Memory B cell (primary cell): ENCODE measurements at regions not wholly inside any gene's neighbourhood (a gene's known extent, or its start where the extent isn't known, plus 50 kb on each side); places are given as distances from the start of the nearest gene placed in this dataset.

Experiments
- ATAC-seq: fragments of 150-1000 bp; cut with Tn5 transposase; 2 replicates; pipeline ENCODE4 v1.10.0; 2021; ENCODE audit warnings: low read depth, mild to moderate bottlenecking, moderate library complexity
- DNase-seq, 2 donors: peaks; one replicate each; pipeline ENCODE4 v3.0.0; 2022; ENCODE audit warnings: low spot score in 2 of 2
- H3K27ac Mint-ChIP-seq: one replicate; pipeline ENCODE4 v1.8.0; 2022; ENCODE audit warnings: mild to moderate bottlenecking, moderate library complexity, mixed read lengths
- H3K27me3 Mint-ChIP-seq: one replicate; pipeline ENCODE4 v1.8.0; 2022; ENCODE audit warnings: mixed read lengths
- H3K36me3 Mint-ChIP-seq: one replicate; pipeline ENCODE4 v1.8.0; 2022; ENCODE audit warnings: mild to moderate bottlenecking, mixed read lengths
- H3K4me1 Mint-ChIP-seq: one replicate; pipeline ENCODE4 v1.8.0; 2022; ENCODE audit warnings: mixed read lengths
- H3K4me3 Mint-ChIP-seq: one replicate; pipeline ENCODE4 v1.8.0; 2022; ENCODE audit warnings: mild to moderate bottlenecking, moderate library complexity, mixed read lengths
- H3K9me3 Mint-ChIP-seq: one replicate; pipeline ENCODE4 v1.8.0; 2022; ENCODE audit warnings: mixed read lengths

- no peak for ATAC-seq
- H3K27ac Mint-ChIP-seq = no peak overlapping the region
- DNase-seq = no peak
- H3K9me3 Mint-ChIP-seq = no peaks in the 10 kb centered on the region
- peaks cover 9% of the 10 kb centered on the region for H3K4me1 Mint-ChIP-seq
- H3K4me3 Mint-ChIP-seq = no peak overlapping the region
- H3K36me3 Mint-ChIP-seq = peaks cover 2% of the 10 kb centered on the region
- H3K27me3 Mint-ChIP-seq = peaks cover under 1% of the 10 kb centered on the region
Measured at GRCh38 chr4:11298451-11298850, 130.2 kb downstream of the HS3ST1 start.

- ATAC-seq (peak; percentile 22), DNase-seq (no peak)
- H3K9me3 Mint-ChIP-seq = no peaks in the 10 kb centered on the region
- H3K36me3 Mint-ChIP-seq = peaks cover 2% of the 10 kb centered on the region
- no peaks in the 10 kb centered on the region for H3K27me3 Mint-ChIP-seq
- H3K27ac Mint-ChIP-seq = no peak overlapping the region
- peaks cover 9% of the 10 kb centered on the region for H3K4me1 Mint-ChIP-seq
- H3K4me3 Mint-ChIP-seq = no peak overlapping the region
Measured at GRCh38 chr4:11297627-11298026, 131.1 kb downstream of the HS3ST1 start.

- Mint-ChIP-seq H3K9me3 (no peaks in the 10 kb centered on the region), H3K4me1 (peaks cover 9% of the 10 kb centered on the region), H3K4me3 (no peak overlapping the region), H3K27ac (no peak overlapping the region), H3K36me3 (peaks cover 2% of the 10 kb centered on the region), H3K27me3 (no peaks in the 10 kb centered on the region)
- no peak for DNase-seq
- ATAC-seq = no peak
Measured at GRCh38 chr4:11297201-11297600, 131.5 kb downstream of the HS3ST1 start.

- Mint-ChIP-seq H3K9me3 (no peaks in the 10 kb centered on the region), H3K4me3 (no peak overlapping the region), H3K36me3 (peaks cover 2% of the 10 kb centered on the region), H3K27ac (no peak overlapping the region), H3K27me3 (no peaks in the 10 kb centered on the region), H3K4me1 (peaks cover 13% of the 10 kb centered on the region)
- DNase-seq (no peak), ATAC-seq (no peak)
Measured at GRCh38 chr4:11293866-11294265, 134.8 kb downstream of the HS3ST1 start.

- Mint-ChIP-seq H3K27ac (peak overlapping the region; percentile 88), H3K4me1 (peaks cover 20% of the 10 kb centered on the region), H3K4me3 (no peak overlapping the region), H3K27me3 (no peaks in the 10 kb centered on the region), H3K36me3 (peaks cover 14% of the 10 kb centered on the region), H3K9me3 (peaks cover 12% of the 10 kb centered on the region)
- ATAC-seq (no peak), DNase-seq (no peak)
Measured at GRCh38 chr4:11287055-11287454, 141.6 kb downstream of the HS3ST1 start.

GRCh38 chr4:11286533-11286932, 142.2 kb downstream of the HS3ST1 start:
- Mint-ChIP-seq H3K36me3 (peaks cover 14% of the 10 kb centered on the region), H3K27me3 (no peaks in the 10 kb centered on the region), H3K4me3 (peak overlapping the region; percentile 54), H3K9me3 (peaks cover 12% of the 10 kb centered on the region), H3K4me1 (peaks cover 17% of the 10 kb centered on the region), H3K27ac (peak overlapping the region; percentile 88)
- ATAC-seq = peak; percentile 96
- DNase-seq = no peak

GRCh38 chr4:11281720-11282119, 147.0 kb downstream of the HS3ST1 start:
- Mint-ChIP-seq H3K27me3 (no peaks in the 10 kb centered on the region), H3K4me3 (no peak overlapping the region), H3K36me3 (peaks cover 14% of the 10 kb centered on the region), H3K27ac (no peak overlapping the region), H3K4me1 (peaks cover 9% of the 10 kb centered on the region), H3K9me3 (peaks cover 12% of the 10 kb centered on the region)
- no peak for ATAC-seq
- no peak for DNase-seq

GRCh38 chr4:11271263-11271662, 157.4 kb downstream of the HS3ST1 start:
- H3K27ac Mint-ChIP-seq = no peak overlapping the region
- ATAC-seq (no peak), DNase-seq (no peak)
- peaks cover 7% of the 10 kb centered on the region for H3K4me1 Mint-ChIP-seq
- peaks cover 6% of the 10 kb centered on the region for H3K27me3 Mint-ChIP-seq
- H3K9me3 Mint-ChIP-seq = peaks cover 5% of the 10 kb centered on the region
- peaks cover 9% of the 10 kb centered on the region for H3K36me3 Mint-ChIP-seq
- H3K4me3 Mint-ChIP-seq = no peak overlapping the region

- Mint-ChIP-seq H3K27me3 (peaks cover 4% of the 10 kb centered on the region), H3K9me3 (peaks cover 5% of the 10 kb centered on the region), H3K4me1 (peaks cover 8% of the 10 kb centered on the region), H3K4me3 (no peak overlapping the region), H3K27ac (no peak overlapping the region), H3K36me3 (peaks cover 9% of the 10 kb centered on the region)
- ATAC-seq = no peak
- no peak for DNase-seq
Measured at GRCh38 chr4:11268149-11268548, 160.5 kb downstream of the HS3ST1 start.

- no peak for ATAC-seq
- no peaks in the 10 kb centered on the region for H3K27me3 Mint-ChIP-seq
- DNase-seq = no peak
- H3K27ac Mint-ChIP-seq = no peak overlapping the region
- H3K4me1 Mint-ChIP-seq = peaks cover 2% of the 10 kb centered on the region
- no peak overlapping the region for H3K4me3 Mint-ChIP-seq
- peaks cover 6% of the 10 kb centered on the region for H3K36me3 Mint-ChIP-seq
- peaks cover 5% of the 10 kb centered on the region for H3K9me3 Mint-ChIP-seq
Measured at GRCh38 chr4:11264841-11265240, 163.9 kb downstream of the HS3ST1 start.

GRCh38 chr4:11264346-11264745, 164.3 kb downstream of the HS3ST1 start:
- no peak for ATAC-seq
- no peak overlapping the region for H3K4me3 Mint-ChIP-seq
- no peak for DNase-seq
- H3K9me3 Mint-ChIP-seq = peaks cover 5% of the 10 kb centered on the region
- no peaks in the 10 kb centered on the region for H3K27me3 Mint-ChIP-seq
- peaks cover 6% of the 10 kb centered on the region for H3K36me3 Mint-ChIP-seq
- H3K4me1 Mint-ChIP-seq = peaks cover 2% of the 10 kb centered on the region
- H3K27ac Mint-ChIP-seq = no peak overlapping the region

- Mint-ChIP-seq H3K27ac (no peak overlapping the region), H3K27me3 (no peaks in the 10 kb centered on the region), H3K9me3 (peaks cover 5% of the 10 kb centered on the region), H3K36me3 (peaks cover 6% of the 10 kb centered on the region), H3K4me3 (no peak overlapping the region), H3K4me1 (peaks cover 2% of the 10 kb centered on the region)
- ATAC-seq = no peak
- no peak for DNase-seq
Measured at GRCh38 chr4:11263208-11263607, 165.5 kb downstream of the HS3ST1 start.

GRCh38 chr4:11261066-11261850, 167.4 kb downstream of the HS3ST1 start:
- no peaks in the 10 kb centered on the region for H3K9me3 Mint-ChIP-seq
- H3K4me1 Mint-ChIP-seq = peaks cover 2% of the 10 kb centered on the region
- H3K27ac Mint-ChIP-seq = no peak overlapping the region
- H3K4me3 Mint-ChIP-seq = no peak overlapping the region
- ATAC-seq (no peak), DNase-seq (no peak)
- no peaks in the 10 kb centered on the region for H3K27me3 Mint-ChIP-seq
- H3K36me3 Mint-ChIP-seq = no peaks in the 10 kb centered on the region

- peaks cover 2% of the 10 kb centered on the region for H3K4me1 Mint-ChIP-seq
- H3K9me3 Mint-ChIP-seq = no peaks in the 10 kb centered on the region
- H3K27me3 Mint-ChIP-seq = no peaks in the 10 kb centered on the region
- no peak for DNase-seq
- H3K36me3 Mint-ChIP-seq = no peaks in the 10 kb centered on the region
- no peak overlapping the region for H3K27ac Mint-ChIP-seq
- ATAC-seq = no peak
- no peak overlapping the region for H3K4me3 Mint-ChIP-seq
Measured at GRCh38 chr4:11259837-11260236, 168.9 kb downstream of the HS3ST1 start.

GRCh38 chr4:11252149-11252548, 176.5 kb downstream of the HS3ST1 start:
- H3K9me3 Mint-ChIP-seq = no peaks in the 10 kb centered on the region
- H3K4me3 Mint-ChIP-seq = no peak overlapping the region
- ATAC-seq (no peak), DNase-seq (no peak)
- peak overlapping the region; percentile 19 for H3K27ac Mint-ChIP-seq
- H3K27me3 Mint-ChIP-seq = no peaks in the 10 kb centered on the region
- peaks cover 18% of the 10 kb centered on the region for H3K4me1 Mint-ChIP-seq
- H3K36me3 Mint-ChIP-seq = no peaks in the 10 kb centered on the region
